ENCODE measurements at regions not wholly inside any gene's neighbourhood (a gene's known extent, or its start where the extent isn't known, plus 50 kb on each side); places are given as distances from the start of the nearest gene placed in this dataset.
"Not testable (repeated sequence)": the region's sequence is repeated elsewhere in the genome, so short reads cannot be mapped to it uniquely, and the experiment has no call there.

GRCh38 chr5:18745988-18746615 is 1111.8 kb downstream of the TAF11L14 start:
- no peak for DNase-seq

GRCh38 chr5:18749763-18750162 is 1115.5 kb downstream of the TAF11L14 start:
- no peak for DNase-seq

GRCh38 chr5:18752317-18752716 is 1118.1 kb downstream of the TAF11L14 start:
- no peak for DNase-seq

- DNase-seq, result no peak
Measured at GRCh38 chr5:18754201-18754600, 1119.9 kb downstream of the TAF11L14 start.

GRCh38 chr5:18761801-18762200 is 1127.5 kb downstream of the TAF11L14 start:
- no peak for DNase-seq

GRCh38 chr5:18764161-18764560 is 1129.9 kb downstream of the TAF11L14 start:
- DNase-seq, result no peak

GRCh38 chr5:18765304-18765703 is 1131.0 kb downstream of the TAF11L14 start:
- no peak for DNase-seq

GRCh38 chr5:18771097-18771610 is 1136.9 kb downstream of the TAF11L14 start:
- DNase-seq, result peak; percentile 45

- peak; percentile 24 for DNase-seq
Measured at GRCh38 chr5:18772475-18772874, 1138.2 kb downstream of the TAF11L14 start.

GRCh38 chr5:18778225-18778624 is 1144.0 kb downstream of the TAF11L14 start:
- no peak for DNase-seq

GRCh38 chr5:18789218-18789998 is 1155.1 kb downstream of the TAF11L14 start:
- DNase-seq, result no peak

GRCh38 chr5:18792145-18792544 is 1157.9 kb downstream of the TAF11L14 start:
- DNase-seq, result peak; percentile 51

- DNase-seq, result no peak
Measured at GRCh38 chr5:18797222-18797621, 1163.0 kb downstream of the TAF11L14 start.

GRCh38 chr5:18798058-18798457 is 1163.8 kb downstream of the TAF11L14 start:
- no peak for DNase-seq

GRCh38 chr5:18799482-18800128 is 1165.3 kb downstream of the TAF11L14 start:
- no peak for DNase-seq

- no peak for DNase-seq
Measured at GRCh38 chr5:18800293-18801025, 1166.2 kb downstream of the TAF11L14 start.

GRCh38 chr5:18801413-18801812 is 1167.2 kb downstream of the TAF11L14 start:
- not testable (repeated sequence) for DNase-seq

GRCh38 chr5:18802336-18802735 is 1168.1 kb downstream of the TAF11L14 start:
- no peak for DNase-seq

- peak; percentile 39 for DNase-seq
Measured at GRCh38 chr5:18805376-18805775, 1171.1 kb downstream of the TAF11L14 start.

GRCh38 chr5:18807256-18808149 is 1173.2 kb downstream of the TAF11L14 start:
- DNase-seq, result no peak

- DNase-seq, result peak; percentile 99
Measured at GRCh38 chr5:18811661-18812060, 1176.3 kb downstream of the CDH18 start.

- DNase-seq, result no peak
Measured at GRCh38 chr5:18828351-18828750, 1159.6 kb downstream of the CDH18 start.
